Small intestine (tissue), 7 donors: ENCODE measurements at regions not wholly inside any gene's neighbourhood (a gene's known extent, or its start where the extent isn't known, plus 50 kb on each side); places are given as distances from the start of the nearest gene placed in this dataset.
"Not testable (repeated sequence)": the region's sequence is repeated elsewhere in the genome, so short reads cannot be mapped to it uniquely, and the experiment has no call there.

Experiments
- DNase-seq, 2 donors: peaks; one replicate each; pipeline versions ENCODE4 v3.0.0 to v3.0.0-alpha.2; 2013
- FAIRE-seq: peaks from 2 replicates; lab custom pipeline; 2012; peaks lifted over from hg19 to GRCh38; lab: Jason Lieb, UNC
- H3K27ac ChIP-seq, 3 donors: one replicate each; pipeline ENCODE4 v1.5.1; 2013; ENCODE audit warnings: low read length in 2 of 3, mild to moderate bottlenecking in 2 of 3, control low read depth in 1 of 3, inconsistent platforms in 1 of 3, low read depth in 1 of 3, moderate library complexity in 1 of 3
- H3K27me3 ChIP-seq, 3 donors: one replicate each; pipeline ENCODE4 v1.6.1; 2013; ENCODE audit warnings: low read length in 3 of 3, inconsistent platforms in 1 of 3; ENCODE audit not compliant: control insufficient read depth in 3 of 3, insufficient read depth in 3 of 3
- H3K36me3 ChIP-seq, 3 donors: one replicate each; pipeline ENCODE4 v1.6.1; 2013; ENCODE audit warnings: low read length in 3 of 3, inconsistent platforms in 1 of 3, low read depth in 1 of 3, mild to moderate bottlenecking in 1 of 3, moderate library complexity in 1 of 3; ENCODE audit not compliant: control insufficient read depth in 3 of 3, insufficient read depth in 2 of 3
- H3K4me1 ChIP-seq, 3 donors: one replicate each; pipeline ENCODE4 v1.6.1; 2013; ENCODE audit warnings: low read length in 2 of 3, inconsistent platforms in 1 of 3, low read depth in 1 of 3, mild to moderate bottlenecking in 1 of 3, moderate library complexity in 1 of 3; ENCODE audit not compliant: control insufficient read depth in 3 of 3, insufficient read depth in 2 of 3
- H3K4me3 ChIP-seq, 3 donors: one replicate each; pipeline ENCODE4 v1.5.1; 2013; ENCODE audit warnings: low read length in 3 of 3, control low read depth in 1 of 3, inconsistent platforms in 1 of 3, low read depth in 1 of 3, mild to moderate bottlenecking in 1 of 3, moderate library complexity in 1 of 3
- H3K9me3 ChIP-seq, 2 donors: one replicate each; pipeline ENCODE4 v1.6.1; 2013; ENCODE audit warnings: low read depth in 1 of 2, low read length in 1 of 2; ENCODE audit not compliant: control insufficient read depth in 2 of 2, insufficient read depth in 1 of 2
- WGBS, 3 donors: extraction: QIAGEN DNeasy Blood & Tissue Kit; methylation state at CpG; one replicate each; pipeline ENCODE4 v1.1.7; 2013; 5-methylcytosine and 5-hydroxymethylcytosine counted together
- donor health status: healthy with polysubstance abuse.
- donor health status: control.
- donor health status: control.
- donor health status: Bipolar disorder and iron deficiency.
- donor health status: healthy.

DNA sequence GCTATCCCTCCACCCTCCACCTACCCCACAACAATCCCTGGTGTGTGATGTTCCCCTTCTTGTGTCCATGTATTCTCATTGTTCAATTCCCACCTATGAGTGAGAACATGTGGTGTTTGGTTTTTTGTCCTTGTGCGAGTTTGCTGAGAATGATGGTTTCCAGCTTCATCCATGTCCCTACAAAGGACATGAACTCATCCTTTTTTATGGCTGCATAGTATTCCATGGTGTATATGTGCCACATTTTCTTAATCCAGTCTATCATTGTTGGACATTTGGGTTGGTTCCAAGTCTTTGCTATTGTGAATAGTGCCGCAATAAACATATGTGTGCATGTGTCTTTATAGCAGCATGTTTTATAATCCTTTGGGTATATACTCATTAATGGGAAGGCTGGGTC lies 1117.6 kb downstream of the DNAJB9 start:
- not testable (repeated sequence) for H3K36me3 ChIP-seq, DNase-seq

GRCh38 chr7:109692613-109693012 lies 1122.9 kb downstream of the DNAJB9 start:
- FAIRE-seq, H3K36me3 ChIP-seq, H3K4me1 ChIP-seq, H3K27me3 ChIP-seq, H3K4me3 ChIP-seq, H3K9me3 ChIP-seq, H3K27ac ChIP-seq, DNase-seq: not testable (repeated sequence)
- 62 to 72% (median 63%) methylated on average over 4 of the region's 4 CpGs for WGBS, 3 donors

More for the DNA sequence above, 1117.6 kb downstream of the DNAJB9 start:
- not testable (repeated sequence) for FAIRE-seq, H3K27ac ChIP-seq, H3K4me1 ChIP-seq, H3K4me3 ChIP-seq, H3K9me3 ChIP-seq, H3K27me3 ChIP-seq
- WGBS, 3 donors = 86 to 99% (median 98%) methylated on average over 2 of the region's 2 CpGs

DNA sequence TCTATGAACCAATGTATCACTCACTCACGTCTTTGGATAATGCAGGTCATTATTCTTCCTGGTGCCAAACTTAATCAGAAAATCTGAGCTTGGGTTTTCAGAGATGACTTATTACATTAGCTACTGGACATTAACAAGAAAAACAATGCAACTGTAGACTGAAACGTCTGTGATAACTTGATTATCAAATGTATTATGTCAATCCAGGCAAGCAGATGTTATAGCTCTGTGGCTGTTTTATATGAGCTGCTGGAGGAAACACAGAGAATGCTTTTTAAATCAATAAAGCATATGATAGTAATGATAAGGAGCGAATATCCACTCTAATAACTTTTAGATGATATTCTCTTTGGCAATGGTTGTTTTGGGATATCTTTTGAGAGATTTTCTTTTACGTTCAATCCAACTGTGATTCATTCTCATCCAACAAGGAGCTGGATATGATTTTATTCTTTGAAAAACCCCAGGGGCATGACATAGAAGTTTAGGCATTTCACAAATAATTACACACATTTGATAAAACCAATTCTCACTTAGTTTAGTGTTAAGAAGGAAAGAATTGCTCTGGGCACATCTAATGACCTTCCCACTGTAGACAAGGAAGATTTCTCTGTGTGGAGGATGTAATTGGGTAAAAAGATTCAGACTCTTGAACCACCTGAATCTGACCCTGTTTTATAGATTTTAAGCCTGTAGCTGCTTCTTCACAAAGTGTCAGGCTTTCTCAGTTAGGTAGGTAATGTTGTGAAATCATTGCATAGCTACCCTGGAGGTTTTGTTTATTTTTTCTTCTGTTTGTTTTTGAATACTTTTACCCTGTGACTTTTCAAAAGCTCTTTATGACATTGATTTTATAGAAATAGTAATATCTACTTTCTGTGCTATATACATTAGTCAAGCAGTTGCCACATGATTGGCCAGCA lies 1124.7 kb downstream of the DNAJB9 start:
- Histone ChIP-seq H3K36me3 (no peaks in the 10 kb centered on the region), H3K4me1 (no peaks in the 10 kb centered on the region), H3K4me3 (no peak overlapping the region), H3K27ac (no peak overlapping the region), H3K9me3 (no peaks in the 10 kb centered on the region), H3K27me3 (no peaks in the 10 kb centered on the region)
- 61 to 73% (median 62%) methylated on average over 4 of the region's 4 CpGs for WGBS, 3 donors
- FAIRE-seq (no peak), DNase-seq (no peak)

- Histone ChIP-seq H3K4me3 (no peak overlapping the region), H3K27me3 (no peaks in the 10 kb centered on the region), H3K27ac (no peak overlapping the region), H3K36me3 (no peaks in the 10 kb centered on the region), H3K4me1 (no peaks in the 10 kb centered on the region), H3K9me3 (no peaks in the 10 kb centered on the region)
- DNase-seq (no peak), FAIRE-seq (no peak)
These were observed 1125.7 kb downstream of the DNAJB9 start for GRCh38 chr7:109695419-109695818.

- no peaks in the 10 kb centered on the region for H3K27me3 ChIP-seq
- H3K4me3 ChIP-seq = no peak overlapping the region
- FAIRE-seq = no peak
- H3K4me1 ChIP-seq = no peaks in the 10 kb centered on the region
- DNase-seq = no peak
- no peak overlapping the region for H3K27ac ChIP-seq
- 78 to 87% (median 86%) methylated on average over 1 of the region's 1 CpG for WGBS, 3 donors
- no peaks in the 10 kb centered on the region for H3K9me3 ChIP-seq
- H3K36me3 ChIP-seq = no peaks in the 10 kb centered on the region
These were observed 1127.0 kb downstream of the DNAJB9 start for GRCh38 chr7:109696723-109697122.

GRCh38 chr7:109699661-109700060 lies 1130.0 kb downstream of the DNAJB9 start:
- Histone ChIP-seq H3K36me3 (no peaks in the 10 kb centered on the region), H3K4me3 (no peak overlapping the region), H3K9me3 (no peaks in the 10 kb centered on the region), H3K27me3 (no peaks in the 10 kb centered on the region), H3K4me1 (no peaks in the 10 kb centered on the region), H3K27ac (no peak overlapping the region)
- no peak for FAIRE-seq
- no peak for DNase-seq
- 79 to 86% (median 79%) methylated on average over 3 of the region's 3 CpGs for WGBS, 3 donors

GRCh38 chr7:109713366-109713765 lies 1143.7 kb downstream of the DNAJB9 start:
- DNase-seq (no peak), FAIRE-seq (no peak)
- Histone ChIP-seq H3K27ac (no peak overlapping the region), H3K4me1 (no peaks in the 10 kb centered on the region), H3K36me3 (no peaks in the 10 kb centered on the region), H3K27me3 (no peaks in the 10 kb centered on the region), H3K9me3 (no peaks in the 10 kb centered on the region), H3K4me3 (no peak overlapping the region)
- 83 to 93% (median 88%) methylated on average over 1 of the region's 1 CpG for WGBS, 3 donors

DNA sequence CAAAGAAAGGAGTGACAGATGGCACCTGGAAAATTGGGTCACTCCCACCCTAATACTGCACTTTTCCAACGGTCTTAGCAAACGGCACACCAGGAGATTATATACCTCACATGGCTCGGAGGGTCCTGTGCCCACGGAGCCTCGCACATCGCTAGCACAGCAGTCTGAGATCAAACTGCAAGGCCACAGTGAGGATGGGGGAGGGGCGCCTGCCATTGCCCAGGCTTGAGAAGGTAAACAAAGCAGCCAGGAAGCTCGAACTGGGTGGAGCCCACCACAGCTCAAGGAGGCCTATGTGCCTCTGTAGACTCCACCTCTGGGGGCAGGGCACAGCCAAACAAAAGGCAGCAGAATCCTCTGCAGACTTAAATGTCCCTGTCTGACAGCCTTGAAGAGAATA lies 1149.7 kb downstream of the DNAJB9 start:
- DNase-seq, FAIRE-seq, H3K27me3 ChIP-seq, H3K36me3 ChIP-seq, H3K4me1 ChIP-seq, H3K27ac ChIP-seq, H3K9me3 ChIP-seq, H3K4me3 ChIP-seq: not testable (repeated sequence)
- WGBS, 3 donors = 76 to 88% (median 86%) methylated on average over 8 of the region's 8 CpGs

DNA sequence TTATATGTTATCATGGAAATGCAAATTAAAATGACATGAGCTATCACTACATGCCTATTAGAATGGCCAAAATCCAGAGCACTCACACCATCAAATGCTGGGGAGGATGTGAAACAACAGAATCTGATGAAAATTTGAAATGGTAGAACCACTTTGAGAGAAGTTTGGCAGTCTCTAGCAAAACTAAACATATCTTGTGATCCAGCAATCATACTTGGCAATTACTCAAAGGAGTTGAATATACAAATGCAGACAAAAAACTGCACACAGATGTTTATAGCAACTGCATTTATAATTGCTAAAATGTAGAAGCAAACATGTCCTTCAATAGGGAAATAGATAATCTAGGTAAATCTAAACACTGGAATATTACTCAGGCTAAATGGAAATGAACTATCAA lies 1164.9 kb downstream of the DNAJB9 start:
- Histone ChIP-seq H3K27me3 (no peaks in the 10 kb centered on the region), H3K4me1 (no peaks in the 10 kb centered on the region), H3K4me3 (no peak overlapping the region), H3K36me3 (no peaks in the 10 kb centered on the region), H3K27ac (no peak overlapping the region), H3K9me3 (peaks cover 1 to 2% of the 10 kb centered on the region in 2 donors)
- DNase-seq (no peak), FAIRE-seq (no peak)
